GM21528 (cell line): ENCODE measurements at regions not wholly inside any gene's neighbourhood (a gene's known extent, or its start where the extent isn't known, plus 50 kb on each side); places are given as distances from the start of the nearest gene placed in this dataset.

Experiments used
- ATAC-seq: cut with Tn5 transposase; IDR thresholded peaks from one replicate; pipeline ENCODE4 v1.9.1; 2021; ENCODE audit warnings: mild to moderate bottlenecking, moderate library complexity; ENCODE audit not compliant: unreplicated experiment, low FRiP score

GRCh38 chr4:60531776-60532379 lies 668.2 kb upstream of the ADGRL3 start:
- no peak for ATAC-seq

- no peak for ATAC-seq
These were observed 655.1 kb upstream of the ADGRL3 start for GRCh38 chr4:60544981-60545380.

DNA sequence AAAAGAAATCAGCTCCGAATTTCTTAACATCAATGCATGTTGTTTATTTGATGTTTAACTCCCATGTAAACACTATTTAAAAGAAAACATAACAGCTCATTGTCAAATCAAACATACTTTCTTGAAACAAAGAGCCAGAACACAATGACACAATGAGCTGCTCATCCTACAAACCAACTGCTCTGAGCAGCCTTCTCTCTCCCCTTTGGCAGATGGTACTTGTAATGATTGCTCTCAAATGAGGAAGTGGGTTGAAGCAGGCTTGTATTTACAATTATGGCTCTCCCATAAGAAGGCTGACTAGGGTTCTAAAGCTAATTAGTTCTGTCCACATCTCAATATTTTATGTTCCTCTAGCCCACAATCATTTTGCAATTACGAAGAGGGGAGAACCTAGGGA lies 637.8 kb upstream of the ADGRL3 start:
- no peak for ATAC-seq

- no peak for ATAC-seq
These were observed 634.6 kb upstream of the ADGRL3 start for GRCh38 chr4:60565558-60565957.

GRCh38 chr4:60575336-60575735 lies 624.8 kb upstream of the ADGRL3 start:
- no peak for ATAC-seq

DNA sequence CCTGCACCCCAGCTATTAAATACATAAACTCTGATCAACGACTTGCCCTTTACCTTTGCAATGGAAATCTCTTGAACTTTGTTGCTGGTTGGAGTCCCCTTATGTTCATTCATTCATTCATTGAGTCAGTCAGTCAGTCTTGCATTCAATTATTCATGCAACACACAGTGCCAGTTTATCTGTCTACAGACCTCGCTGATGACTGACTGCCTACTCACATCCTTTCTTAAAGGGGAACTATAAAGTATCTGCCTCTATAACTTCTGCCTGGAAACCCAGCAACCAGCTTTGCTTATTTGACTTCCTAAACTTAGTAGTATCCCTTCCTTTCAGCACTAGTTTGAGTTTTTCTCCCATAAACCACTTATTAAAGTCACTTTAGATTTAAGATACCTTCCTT lies 620.8 kb upstream of the ADGRL3 start:
- ATAC-seq = no peak

GRCh38 chr4:60581919-60582536 lies 618.1 kb upstream of the ADGRL3 start:
- ATAC-seq = no peak

GRCh38 chr4:60588556-60588955 lies 611.6 kb upstream of the ADGRL3 start:
- no peak for ATAC-seq

DNA sequence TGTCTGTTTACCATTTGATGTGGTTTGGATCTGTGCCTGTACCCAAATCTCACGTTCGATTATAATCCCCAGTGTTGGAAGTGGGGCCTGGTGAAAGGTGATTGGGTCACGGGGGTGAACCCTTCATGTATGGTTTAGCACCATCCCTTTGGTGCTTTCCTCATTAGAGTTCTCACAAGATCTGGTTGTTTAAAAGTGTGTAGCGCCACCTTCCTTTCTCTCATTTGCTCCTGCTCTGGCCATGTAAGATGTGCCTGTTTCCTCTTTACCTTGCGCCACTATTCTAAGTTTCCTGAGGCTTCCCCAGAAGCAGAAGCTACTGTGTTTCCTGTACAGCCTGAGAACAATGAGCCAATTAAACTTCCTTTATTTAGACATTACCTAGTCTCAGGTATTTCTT lies 610.7 kb upstream of the ADGRL3 start:
- no peak for ATAC-seq

- no peak for ATAC-seq
These were observed 610.0 kb upstream of the ADGRL3 start for GRCh38 chr4:60590116-60590515.

GRCh38 chr4:60605646-60606354 lies 594.3 kb upstream of the ADGRL3 start:
- no peak for ATAC-seq

DNA sequence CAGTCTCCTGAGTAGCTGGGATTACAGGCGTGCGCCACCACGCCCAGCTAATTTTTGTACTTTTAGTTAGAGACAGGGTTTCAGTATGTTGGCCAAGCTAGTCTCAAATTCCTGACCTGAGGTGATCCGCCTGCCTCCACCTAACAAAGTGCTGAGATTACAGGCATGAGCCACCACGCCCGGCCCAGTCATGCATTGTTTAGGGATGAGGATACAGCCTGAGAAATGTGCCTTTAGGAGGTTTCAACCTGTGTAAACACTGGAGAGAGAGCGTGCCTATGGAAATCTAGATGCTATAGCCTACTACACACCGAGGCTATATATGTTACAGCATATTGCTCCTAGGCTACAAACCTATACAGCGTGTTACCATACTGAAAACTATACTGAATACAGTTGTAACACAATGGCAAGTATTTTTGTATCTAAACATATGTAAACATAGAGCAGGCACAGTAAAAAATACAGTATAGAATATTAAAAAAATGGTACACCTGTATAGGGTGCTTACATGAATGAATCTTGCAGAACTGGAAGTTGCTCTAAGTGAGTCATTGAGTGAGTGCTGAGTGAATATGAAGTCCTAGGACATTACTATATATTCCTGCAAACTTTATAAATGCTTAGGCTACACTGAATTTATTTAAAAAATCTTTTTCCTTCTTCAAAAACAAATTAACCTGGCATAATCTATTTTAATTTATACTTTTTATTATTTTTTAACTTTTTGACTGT lies 588.2 kb upstream of the ADGRL3 start:
- no peak for ATAC-seq

- no peak for ATAC-seq
These were observed 582.4 kb upstream of the ADGRL3 start for GRCh38 chr4:60617731-60618130.

GRCh38 chr4:60619531-60620305 lies 580.4 kb upstream of the ADGRL3 start:
- ATAC-seq = no peak

- ATAC-seq = no peak
These were observed 562.1 kb upstream of the ADGRL3 start for GRCh38 chr4:60637976-60638375.

- no peak for ATAC-seq
These were observed 551.4 kb upstream of the ADGRL3 start for GRCh38 chr4:60648774-60649173.

- ATAC-seq = no peak
These were observed 547.2 kb upstream of the ADGRL3 start for GRCh38 chr4:60652933-60653332.

DNA sequence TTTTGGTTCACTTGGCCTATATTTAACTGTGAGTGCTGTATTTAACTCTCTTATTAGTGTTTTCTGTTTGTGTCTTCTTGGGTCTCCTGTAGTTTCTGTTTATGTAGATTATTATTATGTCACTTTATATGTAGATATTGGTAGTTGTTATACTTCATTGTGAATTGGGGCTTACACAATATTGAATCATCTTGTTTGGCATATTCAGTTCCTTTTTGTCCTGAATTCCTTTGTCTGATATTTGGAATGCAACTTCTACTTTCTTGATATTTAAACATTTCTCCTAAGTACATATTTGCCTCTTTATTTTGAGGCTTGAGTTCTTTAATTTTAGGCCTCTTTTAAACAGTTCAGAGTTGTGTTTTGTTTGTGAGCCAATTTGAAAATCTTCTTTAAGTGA lies 544.8 kb upstream of the ADGRL3 start:
- ATAC-seq = no peak

- ATAC-seq = no peak
These were observed 544.0 kb upstream of the ADGRL3 start for GRCh38 chr4:60656171-60656570.

- no peak for ATAC-seq
These were observed 543.1 kb upstream of the ADGRL3 start for GRCh38 chr4:60657041-60657440.

- no peak for ATAC-seq
These were observed 542.3 kb upstream of the ADGRL3 start for GRCh38 chr4:60657807-60658206.
